Stomach (tissue), 4 donors: ENCODE measurements at regions not wholly inside any gene's neighbourhood (a gene's known extent, or its start where the extent isn't known, plus 50 kb on each side); places are given as distances from the start of the nearest gene placed in this dataset.

ENCODE experiments used
- CTCF ChIP-seq, 7 experiments: fragments of 450-650 bp in 4 of 7; fragments of 200-600 bp in 3 of 7; sonication (generic) in 3 of 7; IDR thresholded peaks; one replicate each; pipeline ENCODE4 v1.5.1; 2016 to 2019; ENCODE audit warnings: antibody characterized with exemption in 7 of 7, control low read depth in 2 of 7, mild to moderate bottlenecking in 1 of 7
- POLR2A ChIP-seq, 4 donors: fragments of 450-650 bp; IDR thresholded peaks; one replicate each; pipeline ENCODE4 v1.6.1; 2016; ENCODE audit warnings: antibody characterized with exemption in 4 of 4, control low read depth in 2 of 4, mild to moderate bottlenecking in 1 of 4, moderate library complexity in 1 of 4
- POLR2AphosphoS5 ChIP-seq, 3 donors: sonication (generic); formaldehyde crosslinking; IDR thresholded peaks; one replicate each; pipeline ENCODE4 v1.6.1; 2016; ENCODE audit warnings: antibody characterized with exemption in 3 of 3

DNA sequence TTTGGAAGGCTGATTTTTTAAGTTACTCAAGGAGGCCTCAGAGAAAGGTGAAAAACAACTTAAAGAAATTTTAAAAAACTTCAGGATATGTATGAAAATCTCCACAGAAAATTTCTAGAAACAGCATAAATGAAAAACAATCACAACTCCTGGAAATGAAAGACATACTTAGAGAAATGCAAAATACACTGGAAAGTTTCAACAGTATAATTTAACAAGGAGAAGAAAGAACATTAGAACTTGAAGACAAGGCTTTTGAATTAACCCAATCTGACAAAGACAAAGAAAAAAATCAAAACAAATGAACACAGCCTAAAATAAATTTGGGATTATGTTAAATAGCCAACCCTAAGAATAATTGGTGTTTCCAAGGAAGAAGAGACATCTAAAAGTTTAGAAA lies 300.5 kb downstream of the ANTXR2 start:
- TF ChIP-seq CTCF (IDR thresholded peaks at IDR 0.05), result no peak
- TF ChIP-seq POLR2AphosphoS5 (IDR thresholded peaks at IDR 0.05), result no peak
- no peak for TF ChIP-seq POLR2A (IDR thresholded peaks at IDR 0.05)
